T1000 (cell line): ENCODE measurements at regions not wholly inside any gene's neighbourhood (a gene's known extent, or its start where the extent isn't known, plus 50 kb on each side); places are given as distances from the start of the nearest gene placed in this dataset.
"Not testable (repeated sequence)": the region's sequence is repeated elsewhere in the genome, so short reads cannot be mapped to it uniquely, and the experiment has no call there.

ENCODE experiments used
- DNase-seq: peaks from one replicate; lab custom pipeline; 2025; ENCODE audit warnings: mixed read lengths; lab: John Stamatoyannopoulos, UW

- no peak for DNase-seq
Measured at GRCh38 chr10:17538941-17539340, 78.2 kb downstream of the HACD1 start.

- no peak for DNase-seq
Measured at GRCh38 chr10:17537281-17537680, 79.9 kb downstream of the HACD1 start.

- no peak for DNase-seq
Measured at GRCh38 chr10:17536221-17536620, 81.0 kb downstream of the HACD1 start.

GRCh38 chr10:17533731-17534130, 79.3 kb upstream of the ST8SIA6 start:
- no peak for DNase-seq

GRCh38 chr10:17528306-17528862, 74.0 kb upstream of the ST8SIA6 start:
- no peak for DNase-seq

- no peak for DNase-seq
Measured at GRCh38 chr10:17527514-17528146, 73.2 kb upstream of the ST8SIA6 start.

GRCh38 chr10:17526571-17526970, 72.2 kb upstream of the ST8SIA6 start:
- not testable (repeated sequence) for DNase-seq

- DNase-seq: no peak
Measured at GRCh38 chr10:17523917-17524316, 69.5 kb upstream of the ST8SIA6 start.

GRCh38 chr10:17523246-17523753, 68.9 kb upstream of the ST8SIA6 start:
- DNase-seq: no peak

GRCh38 chr10:17522269-17522668, 67.9 kb upstream of the ST8SIA6 start:
- DNase-seq: not testable (repeated sequence)

GRCh38 chr10:17519457-17519856, 65.1 kb upstream of the ST8SIA6 start:
- DNase-seq: no peak

GRCh38 chr10:17518338-17518737, 63.9 kb upstream of the ST8SIA6 start:
- no peak for DNase-seq

GRCh38 chr10:17516376-17516775, 62.0 kb upstream of the ST8SIA6 start:
- DNase-seq: no peak

GRCh38 chr10:17512341-17513001, 58.1 kb upstream of the ST8SIA6 start:
- DNase-seq: peak; percentile 74

GRCh38 chr10:17510242-17510908, 56.0 kb upstream of the ST8SIA6 start:
- no peak for DNase-seq

- DNase-seq: no peak
Measured at GRCh38 chr10:17507538-17507937, 53.1 kb upstream of the ST8SIA6 start.

GRCh38 chr10:17506856-17507471, 52.6 kb upstream of the ST8SIA6 start:
- DNase-seq: no peak

GRCh38 chr10:17506390-17506789, 52.0 kb upstream of the ST8SIA6 start:
- DNase-seq: no peak

GRCh38 chr10:17504547-17505245, 50.3 kb upstream of the ST8SIA6 start:
- DNase-seq: no peak
